Thyroid gland (tissue), 4 donors: ENCODE measurements at regions not wholly inside any gene's neighbourhood (a gene's known extent, or its start where the extent isn't known, plus 50 kb on each side); places are given as distances from the start of the nearest gene placed in this dataset.

ENCODE experiments used
- POLR2A ChIP-seq, 2 donors: fragments of 450-650 bp; IDR thresholded peaks; one replicate each; pipeline ENCODE4 v1.6.1; 2017; ENCODE audit warnings: antibody characterized with exemption in 2 of 2, mild to moderate bottlenecking in 2 of 2, moderate library complexity in 1 of 2
- TF ChIP-seq, protein P1 (sequence below), 6 experiments: fragments of 200-600 bp in 3 of 6; fragments of 450-650 bp in 3 of 6; sonication (generic) in 3 of 6; IDR thresholded peaks; one replicate each; pipeline ENCODE4 v1.5.1; 2016 to 2019; ENCODE audit warnings: antibody characterized with exemption in 6 of 6, mild to moderate bottlenecking in 2 of 6, inconsistent platforms in 1 of 6, moderate library complexity in 1 of 6

DNA sequence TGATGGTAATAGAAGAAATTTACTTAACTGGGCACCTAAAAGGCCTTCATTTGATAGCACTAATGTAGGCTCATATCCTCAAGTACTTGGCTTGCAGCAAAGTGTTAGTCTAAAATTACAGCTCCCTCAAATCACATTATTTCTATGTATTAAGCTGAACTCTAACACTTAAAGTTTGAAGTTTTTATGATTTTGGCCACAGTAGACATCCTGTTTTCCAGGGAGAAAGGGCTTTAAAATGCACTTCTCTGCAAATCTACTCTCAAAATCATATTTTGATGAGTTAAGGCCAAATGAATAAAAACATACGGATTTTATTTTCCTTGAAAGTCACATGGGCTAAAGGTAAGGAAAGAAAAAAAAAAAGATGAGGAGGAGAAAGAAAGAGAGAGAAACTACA is 575.5 kb downstream of the PLPP3 start:
- no peak for TF ChIP-seq POLR2A (IDR thresholded peaks at IDR 0.05)
- TF ChIP-seq, protein P1, sequence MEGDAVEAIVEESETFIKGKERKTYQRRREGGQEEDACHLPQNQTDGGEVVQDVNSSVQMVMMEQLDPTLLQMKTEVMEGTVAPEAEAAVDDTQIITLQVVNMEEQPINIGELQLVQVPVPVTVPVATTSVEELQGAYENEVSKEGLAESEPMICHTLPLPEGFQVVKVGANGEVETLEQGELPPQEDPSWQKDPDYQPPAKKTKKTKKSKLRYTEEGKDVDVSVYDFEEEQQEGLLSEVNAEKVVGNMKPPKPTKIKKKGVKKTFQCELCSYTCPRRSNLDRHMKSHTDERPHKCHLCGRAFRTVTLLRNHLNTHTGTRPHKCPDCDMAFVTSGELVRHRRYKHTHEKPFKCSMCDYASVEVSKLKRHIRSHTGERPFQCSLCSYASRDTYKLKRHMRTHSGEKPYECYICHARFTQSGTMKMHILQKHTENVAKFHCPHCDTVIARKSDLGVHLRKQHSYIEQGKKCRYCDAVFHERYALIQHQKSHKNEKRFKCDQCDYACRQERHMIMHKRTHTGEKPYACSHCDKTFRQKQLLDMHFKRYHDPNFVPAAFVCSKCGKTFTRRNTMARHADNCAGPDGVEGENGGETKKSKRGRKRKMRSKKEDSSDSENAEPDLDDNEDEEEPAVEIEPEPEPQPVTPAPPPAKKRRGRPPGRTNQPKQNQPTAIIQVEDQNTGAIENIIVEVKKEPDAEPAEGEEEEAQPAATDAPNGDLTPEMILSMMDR (IDR thresholded peaks at IDR 0.05), result no peak
